GM18870 (cell line): ENCODE measurements at regions not wholly inside any gene's neighbourhood (a gene's known extent, or its start where the extent isn't known, plus 50 kb on each side); places are given as distances from the start of the nearest gene placed in this dataset.

Source experiments
- ATAC-seq: cut with Tn5 transposase; IDR thresholded peaks from one replicate; pipeline ENCODE4 v1.9.1; 2021; ENCODE audit warnings: moderate library complexity; ENCODE audit not compliant: unreplicated experiment

- ATAC-seq: no peak
Measured at GRCh38 chr18:45412577-45412976, 202.7 kb upstream of the SLC14A2 start.

DNA sequence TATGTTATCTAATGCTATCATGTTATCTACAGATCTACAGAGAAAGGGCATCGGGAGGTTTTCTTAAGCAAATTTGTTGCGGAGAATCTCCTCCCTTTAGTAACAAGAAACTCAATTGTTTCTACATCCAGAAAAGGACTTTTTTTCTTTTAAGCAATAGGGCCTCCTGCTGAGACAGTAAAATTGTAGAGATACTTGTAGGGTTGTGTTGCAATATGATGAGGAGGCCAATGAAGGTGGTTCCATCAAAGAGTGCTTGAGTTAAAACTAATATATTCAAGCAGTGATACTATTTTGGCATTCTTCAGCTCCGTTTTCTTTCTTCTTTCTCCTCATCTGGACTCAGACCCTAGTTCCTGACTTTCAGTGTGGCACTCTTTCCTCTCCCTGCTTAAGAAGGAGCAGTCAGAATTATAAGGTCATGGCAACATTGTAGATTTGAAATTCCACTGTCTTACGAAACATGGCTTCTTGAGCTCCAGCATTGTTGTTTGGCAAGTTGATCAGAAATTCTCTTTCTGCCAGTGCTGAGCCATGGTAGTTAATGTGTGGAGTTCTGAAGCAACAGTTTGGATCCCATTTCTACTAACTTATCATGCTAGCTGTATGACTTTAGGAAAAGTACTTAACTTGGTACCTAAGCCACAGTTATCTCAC lies 202.0 kb upstream of the SLC14A2 start:
- ATAC-seq: no peak

DNA sequence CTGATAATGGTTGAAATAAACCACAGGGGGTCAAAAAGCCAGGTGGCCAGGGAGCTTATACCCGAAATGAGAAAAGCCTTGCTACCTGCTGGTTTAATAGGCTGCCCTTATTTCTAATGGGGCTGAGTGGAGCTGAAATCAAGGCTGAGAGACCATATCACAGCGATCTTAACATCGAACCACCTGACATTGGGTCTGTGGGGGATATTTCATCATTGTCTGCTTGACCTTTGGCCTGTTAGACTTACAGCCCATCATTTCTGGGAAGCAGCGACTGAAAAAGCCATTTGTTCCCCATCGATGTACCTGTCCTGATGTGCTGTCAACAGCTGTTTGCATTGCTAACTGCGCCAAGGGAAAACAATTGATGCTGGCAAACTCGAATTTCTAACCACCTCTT lies 199.7 kb upstream of the SLC14A2 start:
- ATAC-seq: no peak

DNA sequence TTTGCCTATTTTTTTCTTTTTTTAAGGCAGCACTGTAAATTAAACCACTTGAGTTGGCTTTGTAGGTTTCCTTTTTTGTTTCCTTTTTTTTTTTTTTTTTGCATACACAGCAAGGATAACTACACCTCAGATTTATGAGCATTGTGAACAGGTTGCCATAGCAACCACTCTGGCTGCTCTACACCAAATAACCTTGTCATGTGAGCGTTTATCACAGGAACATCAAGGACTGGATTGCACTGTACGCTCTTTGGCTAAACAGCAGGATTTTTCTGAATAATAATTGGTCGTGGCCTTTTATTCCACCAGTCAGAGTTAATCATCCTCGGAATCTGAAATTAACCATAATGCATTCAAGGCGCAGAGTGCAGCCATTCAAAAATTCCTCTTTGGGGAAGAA lies 199.1 kb upstream of the SLC14A2 start:
- no peak for ATAC-seq

DNA sequence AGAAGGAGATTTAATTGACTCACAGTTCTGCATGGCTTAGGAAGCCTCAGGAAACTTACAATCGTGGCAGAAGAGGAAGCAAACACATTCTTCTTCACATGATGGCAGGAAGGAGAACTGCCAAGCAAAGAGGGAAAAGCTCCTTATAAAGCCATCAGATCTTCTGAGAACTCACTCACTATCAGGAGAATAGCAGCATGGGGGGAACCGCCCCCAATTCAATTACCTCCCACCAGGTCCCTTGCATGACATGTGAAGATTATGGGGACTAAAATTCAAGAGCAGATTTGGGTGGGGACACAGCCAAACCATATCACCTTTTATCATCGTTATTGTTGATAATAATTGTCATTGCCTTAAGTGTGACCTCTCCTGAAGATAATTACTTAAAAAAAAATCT lies 197.9 kb upstream of the SLC14A2 start:
- no peak for ATAC-seq

- no peak for ATAC-seq
Measured at GRCh38 chr18:45423659-45424058, 191.6 kb upstream of the SLC14A2 start.

DNA sequence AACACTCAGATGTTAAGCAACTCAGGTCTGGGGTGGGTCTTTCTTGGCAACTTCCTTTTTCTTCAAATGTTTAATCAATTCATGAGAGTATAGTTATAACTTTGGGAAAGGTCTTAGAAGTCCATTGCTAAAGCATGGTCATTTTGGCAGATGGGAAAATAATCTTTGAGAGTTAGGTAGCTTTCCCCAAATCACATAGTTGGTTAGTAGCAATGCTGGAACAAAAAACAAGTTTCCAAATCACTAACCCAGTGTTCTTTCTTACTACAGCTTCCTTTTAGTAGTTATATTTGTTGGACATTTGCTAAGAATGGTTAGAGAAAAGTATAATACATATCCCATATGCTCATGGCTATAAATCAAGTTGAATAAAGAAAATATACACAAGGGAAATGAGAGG lies 185.2 kb upstream of the SLC14A2 start:
- no peak for ATAC-seq

DNA sequence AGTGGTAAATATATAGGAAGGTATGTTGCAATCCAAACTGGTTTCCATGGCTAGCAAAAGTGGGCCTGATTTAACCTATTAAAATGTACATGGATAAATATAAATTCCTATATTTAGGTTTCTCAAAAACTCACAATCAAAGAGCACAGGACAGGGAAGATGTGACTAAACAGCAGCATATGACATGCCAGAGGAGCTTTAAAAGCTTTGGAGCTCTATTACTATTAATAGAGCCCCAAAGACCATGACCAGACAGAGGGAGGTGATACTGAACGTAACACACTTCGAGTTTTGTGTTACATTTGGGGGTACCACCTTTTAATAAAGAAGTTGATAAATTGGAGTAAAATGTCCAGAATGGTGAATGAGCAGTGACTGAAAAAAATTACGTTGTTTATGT lies 179.5 kb upstream of the SLC14A2 start:
- ATAC-seq: no peak

- ATAC-seq: no peak
Measured at GRCh38 chr18:45437366-45437765, 177.9 kb upstream of the SLC14A2 start.

DNA sequence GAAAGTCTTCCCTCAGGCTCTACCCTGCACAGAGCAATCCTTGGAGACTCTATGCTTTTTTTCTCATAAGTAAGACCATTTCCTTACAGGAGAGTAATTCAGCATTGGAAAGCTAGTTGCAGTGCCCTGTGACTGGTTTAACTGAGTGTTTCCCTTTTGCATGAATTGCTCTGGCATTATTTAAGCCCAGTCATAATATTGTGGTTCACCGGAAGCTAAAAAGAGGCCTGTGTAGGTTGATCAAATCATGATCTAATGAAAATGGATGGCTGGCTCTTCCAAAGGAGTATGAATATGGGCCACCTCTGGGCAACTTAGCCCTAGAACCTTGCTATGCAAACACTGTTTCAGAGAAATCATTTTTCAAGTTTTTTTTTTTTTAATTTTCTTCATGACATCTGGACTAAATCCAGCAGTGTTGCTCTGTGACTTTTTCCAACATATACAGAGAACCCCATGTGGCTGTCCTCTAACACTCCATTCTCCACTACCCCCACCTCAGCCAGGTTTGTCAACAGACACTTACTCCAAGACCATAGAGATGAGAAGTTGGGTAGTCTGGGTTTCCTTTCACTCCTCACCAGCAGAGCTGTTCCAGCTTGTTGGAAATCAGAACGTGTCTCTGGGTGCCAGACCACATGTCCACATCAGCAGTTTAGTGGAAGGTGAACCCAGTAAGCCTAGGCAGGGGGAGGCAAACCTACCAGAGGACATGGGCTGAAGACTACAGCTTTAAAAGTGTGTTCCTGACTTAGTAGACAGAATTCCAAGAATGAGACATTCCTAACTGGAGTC lies 175.2 kb upstream of the SLC14A2 start:
- no peak for ATAC-seq

GRCh38 chr18:45441110-45441847 lies 174.0 kb upstream of the SLC14A2 start:
- ATAC-seq: no peak

DNA sequence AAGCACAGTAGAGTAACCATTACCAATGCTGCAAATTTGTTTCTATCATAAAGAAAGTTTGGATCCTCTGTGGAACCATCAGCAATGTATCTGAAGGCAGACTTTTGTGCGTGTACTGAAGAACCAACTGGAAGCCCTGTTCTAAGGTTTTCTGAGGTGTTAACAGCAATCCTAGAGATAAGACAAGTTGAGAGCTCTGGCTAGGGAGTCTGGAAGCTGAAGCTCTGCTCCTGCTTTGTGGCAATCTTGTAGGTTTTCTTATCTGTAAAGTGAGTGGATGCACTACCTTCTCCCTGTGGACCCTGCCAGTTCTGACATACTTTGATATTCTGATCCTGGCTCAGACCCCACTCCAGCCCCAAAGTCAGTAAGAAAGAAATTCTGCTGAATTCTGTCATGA lies 171.2 kb upstream of the SLC14A2 start:
- ATAC-seq: no peak

- ATAC-seq: no peak
Measured at GRCh38 chr18:45447355-45448265, 167.7 kb upstream of the SLC14A2 start.

GRCh38 chr18:45448871-45449270 lies 166.4 kb upstream of the SLC14A2 start:
- ATAC-seq: no peak

DNA sequence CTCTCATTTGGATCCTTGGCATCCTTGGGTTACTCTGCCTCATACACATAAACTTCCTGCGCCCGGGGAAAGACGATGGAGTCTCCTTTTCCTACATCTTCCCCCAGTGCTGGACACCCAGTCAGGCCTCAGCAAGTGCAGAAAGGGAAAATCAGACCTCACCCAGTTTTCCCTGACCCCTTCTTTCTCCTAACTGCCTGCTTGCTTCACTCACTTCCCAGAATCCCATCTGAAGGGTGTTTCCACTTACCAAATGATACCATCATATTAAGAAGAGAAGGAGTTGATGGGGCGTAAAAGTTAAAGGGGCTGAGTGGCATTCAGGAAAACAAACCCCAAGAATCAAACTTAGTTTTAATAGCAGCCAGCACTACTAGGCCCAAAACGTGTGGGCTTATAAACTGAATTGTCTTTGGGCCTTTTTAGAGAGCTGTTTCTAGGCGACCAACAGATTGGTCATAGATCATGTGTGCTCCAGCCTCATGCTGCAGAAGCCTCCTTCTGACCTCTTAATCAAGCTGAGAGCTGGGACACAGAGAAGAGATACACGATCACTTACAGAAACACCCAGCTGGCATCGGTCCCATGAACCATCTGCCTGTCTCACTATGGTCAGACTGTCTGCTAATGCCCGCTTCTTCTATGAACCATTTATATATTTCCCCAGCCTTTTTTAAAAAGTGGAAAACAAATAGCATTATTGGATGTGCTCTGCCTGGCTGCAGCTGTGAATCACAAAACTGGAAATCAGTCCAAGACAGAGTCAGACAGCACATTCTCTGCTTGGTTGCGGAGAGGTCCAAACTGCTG lies 165.7 kb upstream of the SLC14A2 start:
- ATAC-seq: no peak

DNA sequence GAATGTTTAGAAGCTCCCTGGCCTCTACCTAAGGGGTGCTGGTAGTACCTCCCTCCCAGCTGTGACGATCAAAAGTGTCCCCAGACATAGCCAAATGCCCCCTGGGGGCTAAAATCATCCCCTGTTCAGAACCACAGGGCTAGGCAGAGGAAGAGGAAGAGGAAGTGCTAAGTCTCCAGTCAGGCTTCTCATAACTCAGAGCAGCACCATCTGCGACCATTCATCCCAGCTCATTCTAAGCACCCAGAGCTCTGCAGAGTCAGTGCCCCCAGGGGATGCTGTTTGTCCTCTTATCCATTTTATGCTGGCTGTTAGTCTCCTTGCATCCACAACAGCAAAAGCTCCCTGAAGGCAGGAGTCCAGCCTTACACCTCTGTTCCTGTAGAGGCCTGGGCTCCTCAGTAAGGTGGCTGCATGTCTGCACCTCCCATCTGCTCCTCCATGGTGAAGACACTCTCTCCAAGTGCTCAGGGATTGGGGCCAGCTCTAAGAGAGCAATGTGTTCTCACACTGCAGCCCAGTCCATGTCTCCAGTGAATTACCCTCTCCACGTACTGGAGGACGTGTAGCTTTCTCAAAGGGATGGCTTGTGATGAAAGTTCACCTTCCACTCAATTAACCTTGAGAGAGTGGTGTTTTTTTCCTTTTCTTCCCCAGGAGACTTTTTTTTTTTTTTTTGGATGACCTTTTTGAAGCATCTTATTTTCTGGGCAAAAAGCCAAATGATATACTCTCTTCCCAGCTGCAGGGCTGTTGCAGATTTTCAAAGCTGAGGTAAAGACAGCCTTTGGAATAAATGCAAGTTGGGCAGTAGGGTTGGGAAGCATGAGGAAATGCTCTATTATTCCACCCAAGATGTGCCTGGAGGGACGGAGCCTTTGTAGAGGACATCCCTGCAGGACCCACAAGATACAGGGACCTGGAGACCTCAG lies 158.9 kb upstream of the SLC14A2 start:
- no peak for ATAC-seq

DNA sequence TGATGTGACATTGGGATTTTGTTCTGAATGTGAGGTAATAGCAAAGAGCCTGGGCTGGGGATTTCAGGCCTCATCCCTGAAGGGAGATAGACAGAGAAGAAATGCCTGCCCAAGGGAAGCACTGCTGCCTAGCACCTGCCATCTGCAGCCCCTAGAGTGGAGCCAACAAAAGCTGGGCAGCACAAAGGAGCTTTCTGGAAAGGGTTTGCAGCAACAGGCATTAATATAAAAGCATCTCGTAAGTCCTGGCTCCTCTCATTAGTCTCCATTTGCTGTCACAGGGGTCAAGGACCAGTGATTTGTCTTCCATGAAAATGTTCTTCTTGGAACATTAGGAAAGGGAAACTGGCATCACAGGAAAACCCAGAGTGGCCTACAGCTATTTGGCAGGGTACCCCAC lies 157.2 kb upstream of the SLC14A2 start:
- no peak for ATAC-seq

DNA sequence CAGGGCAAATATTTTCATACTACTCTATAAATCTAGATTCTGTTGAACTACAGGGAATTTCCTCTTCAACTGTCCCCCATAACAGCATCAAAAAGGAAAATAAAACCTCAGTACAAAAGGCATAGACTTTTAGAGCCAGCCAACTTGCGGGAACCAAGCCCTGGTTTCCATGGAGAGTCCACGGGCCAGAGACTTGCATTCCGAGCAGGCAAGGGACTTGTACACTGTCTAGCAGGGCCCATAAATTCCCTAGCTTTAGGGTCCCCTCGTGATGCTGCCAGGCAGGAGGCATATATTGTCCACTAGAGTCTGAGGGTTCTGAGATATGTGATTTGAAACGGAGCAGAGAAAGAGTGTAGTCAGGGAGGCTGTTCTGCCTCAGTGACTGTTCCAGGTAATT lies 153.1 kb upstream of the SLC14A2 start:
- ATAC-seq: no peak

GRCh38 chr18:45463451-45463850 lies 151.8 kb upstream of the SLC14A2 start:
- no peak for ATAC-seq
